ENCODE measurements at regions not wholly inside any gene's neighbourhood (a gene's known extent, or its start where the extent isn't known, plus 50 kb on each side); places are given as distances from the start of the nearest gene placed in this dataset.

GRCh38 chr16:7013990-7014389, 318.7 kb upstream of the RBFOX1 start:
- H3K27ac ChIP-seq = no peak overlapping the region
- no peaks in the 10 kb centered on the region for H3K27me3 ChIP-seq
- no peaks in the 10 kb centered on the region for H3K36me3 ChIP-seq
- TF ChIP-seq CTCF (IDR thresholded peaks at IDR 0.05) (no peak), POLR2A (IDR thresholded peaks at IDR 0.05) (no peak)
- no peak for DNase-seq
- no peaks in the 10 kb centered on the region for H3K9me3 ChIP-seq
- H3K4me3 ChIP-seq = no peak overlapping the region
- H3K4me1 ChIP-seq = no peaks in the 10 kb centered on the region

- DNase-seq = no peak
- H3K9me3 ChIP-seq = no peaks in the 10 kb centered on the region
- H3K27ac ChIP-seq = no peak overlapping the region
- no peaks in the 10 kb centered on the region for H3K27me3 ChIP-seq
- no peaks in the 10 kb centered on the region for H3K36me3 ChIP-seq
- TF ChIP-seq CTCF (IDR thresholded peaks at IDR 0.05) (no peak), POLR2A (IDR thresholded peaks at IDR 0.05) (no peak)
- no peak overlapping the region for H3K4me3 ChIP-seq
- no peaks in the 10 kb centered on the region for H3K4me1 ChIP-seq
These were observed 328.4 kb upstream of the RBFOX1 start for GRCh38 chr16:7004266-7004665.

GRCh38 chr16:6993544-6993943, 339.1 kb upstream of the RBFOX1 start:
- no peak overlapping the region for H3K4me3 ChIP-seq
- no peaks in the 10 kb centered on the region for H3K27me3 ChIP-seq
- no peaks in the 10 kb centered on the region for H3K4me1 ChIP-seq
- no peaks in the 10 kb centered on the region for H3K9me3 ChIP-seq
- no peak for DNase-seq
- no peak overlapping the region for H3K27ac ChIP-seq
- no peaks in the 10 kb centered on the region for H3K36me3 ChIP-seq
- TF ChIP-seq CTCF (IDR thresholded peaks at IDR 0.05) (no peak), POLR2A (IDR thresholded peaks at IDR 0.05) (no peak)

GRCh38 chr16:6988846-6989245, 343.8 kb upstream of the RBFOX1 start:
- no peak for DNase-seq
- no peak overlapping the region for H3K4me3 ChIP-seq
- no peak overlapping the region for H3K27ac ChIP-seq
- no peaks in the 10 kb centered on the region for H3K4me1 ChIP-seq
- TF ChIP-seq CTCF (IDR thresholded peaks at IDR 0.05) (no peak), POLR2A (IDR thresholded peaks at IDR 0.05) (no peak)
- H3K9me3 ChIP-seq = no peaks in the 10 kb centered on the region
- no peaks in the 10 kb centered on the region for H3K36me3 ChIP-seq
- no peaks in the 10 kb centered on the region for H3K27me3 ChIP-seq

- no peak for TF ChIP-seq POLR2A (IDR thresholded peaks at IDR 0.05)
These were observed 354.7 kb upstream of the RBFOX1 start for GRCh38 chr16:6977916-6978315.

GRCh38 chr16:6977291-6977690, 355.4 kb upstream of the RBFOX1 start:
- Histone ChIP-seq H3K36me3 (no peaks in the 10 kb centered on the region), H3K4me3 (no peak overlapping the region), H3K27ac (no peak overlapping the region), H3K4me1 (no peaks in the 10 kb centered on the region), H3K27me3 (no peaks in the 10 kb centered on the region), H3K9me3 (no peaks in the 10 kb centered on the region)
- DNase-seq = no peak
- TF ChIP-seq CTCF (IDR thresholded peaks at IDR 0.05) (no peak), POLR2A (IDR thresholded peaks at IDR 0.05) (no peak)

More at GRCh38 chr16:6977916-6978315, 354.7 kb upstream of the RBFOX1 start:
- no peaks in the 10 kb centered on the region for H3K9me3 ChIP-seq
- no peak overlapping the region for H3K27ac ChIP-seq
- H3K4me3 ChIP-seq = no peak overlapping the region
- H3K36me3 ChIP-seq = no peaks in the 10 kb centered on the region
- H3K27me3 ChIP-seq = no peaks in the 10 kb centered on the region
- DNase-seq = no peak
- no peaks in the 10 kb centered on the region for H3K4me1 ChIP-seq
